Left ventricle myocardium inferior (tissue), 1 donor: ENCODE measurements at regions not wholly inside any gene's neighbourhood (a gene's known extent, or its start where the extent isn't known, plus 50 kb on each side); places are given as distances from the start of the nearest gene placed in this dataset.

Source experiments
- DNase-seq: peaks from one replicate; pipeline ENCODE4 v3.0.0-alpha.2; 2020
- H3K27ac ChIP-seq: fragments of 200-600 bp; replicated peaks from 2 replicates; pipeline ENCODE4 v1.8.0; 2021
- H3K27me3 ChIP-seq: fragments of 200-600 bp; 2 replicates; pipeline ENCODE4 v1.8.0; 2021; ENCODE audit warnings: low read depth
- H3K36me3 ChIP-seq: fragments of 200-600 bp; 2 replicates; pipeline ENCODE4 v1.8.0; 2021
- H3K4me1 ChIP-seq: fragments of 200-600 bp; 2 replicates; pipeline ENCODE4 v1.8.0; 2021
- H3K4me3 ChIP-seq: fragments of 200-600 bp; 2 replicates; pipeline ENCODE4 v1.8.0; 2021; ENCODE audit warnings: mild to moderate bottlenecking, moderate library complexity
- H3K9me3 ChIP-seq: fragments of 200-600 bp; replicated peaks from 2 replicates; pipeline ENCODE4 v1.8.0; 2021
- CTCF ChIP-seq: fragments of 200-600 bp; IDR thresholded peaks from 2 replicates; pipeline ENCODE4 v1.8.0; 2021; ENCODE audit warnings: antibody characterized with exemption, mild to moderate bottlenecking, borderline replicate concordance
- intact Hi-C: fragments of 100-400 bp; cut with micrococcal nuclease; formaldehyde crosslinking; loops from one replicate; pipeline ENCODE4 v1.11.0; 2022
- donor health status: DM: no; HTN: yes; CAD: no; lungs with severe emphysema.

DNA sequence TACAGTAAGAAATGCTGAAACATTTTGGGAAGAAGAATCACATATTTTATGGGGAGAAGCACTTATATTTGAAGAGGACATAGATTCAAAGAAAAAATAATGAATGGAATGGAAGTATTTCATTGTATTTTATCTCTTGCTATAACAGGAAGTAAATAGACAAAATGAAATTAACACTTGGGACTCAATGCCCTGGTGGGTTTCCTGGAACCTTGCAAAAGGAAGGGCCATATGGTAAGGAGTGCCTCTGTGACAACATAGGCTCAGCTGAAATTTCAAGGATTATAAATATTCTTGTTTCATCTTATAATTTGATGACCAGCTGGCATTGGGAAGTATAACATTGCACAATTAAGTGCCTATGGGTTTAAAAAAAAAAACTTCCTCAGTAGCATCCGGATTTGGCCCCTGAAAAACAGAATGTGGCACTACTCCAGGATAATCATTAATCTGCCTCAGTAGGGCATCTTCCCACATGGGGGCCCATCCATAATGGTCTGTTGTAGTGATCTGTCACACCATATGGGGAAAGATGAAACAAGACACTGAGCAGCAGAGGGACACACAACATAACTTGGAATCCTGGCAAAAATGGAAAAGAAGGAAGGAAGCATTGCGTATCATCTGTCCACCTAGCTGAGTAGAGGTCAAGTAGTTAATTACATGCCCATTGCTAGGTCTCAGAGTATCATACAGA lies 321.6 kb downstream of the NDFIP2 start:
- DNase-seq, result no peak
- Histone ChIP-seq H3K4me3 (no peak overlapping the region), H3K9me3 (no peaks in the 10 kb centered on the region), H3K27me3 (no peaks in the 10 kb centered on the region), H3K4me1 (peaks cover 16% of the 10 kb centered on the region), H3K36me3 (no peaks in the 10 kb centered on the region), H3K27ac (no peak overlapping the region)
- no peak for TF ChIP-seq CTCF
- intact Hi-C loops, result no loop called here

GRCh38 chr13:79799059-79799867 lies 318.3 kb downstream of the NDFIP2 start:
- H3K4me3 ChIP-seq, result no peak overlapping the region
- TF ChIP-seq CTCF, result no peak
- H3K4me1 ChIP-seq, result peaks cover 16% of the 10 kb centered on the region
- no peak overlapping the region for H3K27ac ChIP-seq
- no peaks in the 10 kb centered on the region for H3K36me3 ChIP-seq
- intact Hi-C loops, result no loop called here
- DNase-seq, result no peak
- H3K27me3 ChIP-seq, result no peaks in the 10 kb centered on the region
- H3K9me3 ChIP-seq, result no peaks in the 10 kb centered on the region

GRCh38 chr13:79796136-79796535 lies 315.2 kb downstream of the NDFIP2 start:
- H3K4me3 ChIP-seq, result no peak overlapping the region
- no peak for TF ChIP-seq CTCF
- peaks cover 16% of the 10 kb centered on the region for H3K4me1 ChIP-seq
- H3K27ac ChIP-seq, result no peak overlapping the region
- no peaks in the 10 kb centered on the region for H3K27me3 ChIP-seq
- H3K9me3 ChIP-seq, result no peaks in the 10 kb centered on the region
- intact Hi-C loops, result no loop called here
- no peak for DNase-seq
- H3K36me3 ChIP-seq, result no peaks in the 10 kb centered on the region

DNA sequence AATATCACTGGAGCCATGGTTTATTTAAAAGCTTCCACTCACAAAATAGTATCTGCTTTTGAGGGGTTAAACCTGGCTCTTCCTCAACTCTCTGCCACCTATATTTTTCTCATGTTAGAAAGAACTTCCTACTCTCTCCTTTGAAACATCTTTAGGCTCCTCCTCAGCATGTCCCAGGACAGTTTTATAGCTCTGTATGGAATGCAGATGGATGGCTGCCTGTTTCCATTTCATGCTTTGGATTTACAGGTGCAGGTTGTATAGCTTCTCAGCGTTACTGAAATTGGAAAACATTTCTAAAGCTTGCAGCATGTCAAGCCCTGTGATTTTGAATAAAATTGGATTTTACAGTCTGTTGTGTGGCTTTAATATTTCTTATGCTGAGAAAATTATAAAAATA lies 314.0 kb downstream of the NDFIP2 start:
- no peak for DNase-seq
- Histone ChIP-seq H3K4me3 (no peak overlapping the region), H3K27me3 (no peaks in the 10 kb centered on the region), H3K4me1 (peaks cover 15% of the 10 kb centered on the region), H3K27ac (no peak overlapping the region), H3K36me3 (no peaks in the 10 kb centered on the region), H3K9me3 (peaks cover 8% of the 10 kb centered on the region)
- intact Hi-C loops, result no loop called here
- no peak for TF ChIP-seq CTCF

GRCh38 chr13:79792716-79793115 lies 311.8 kb downstream of the NDFIP2 start:
- H3K4me1 ChIP-seq, result no peaks in the 10 kb centered on the region
- H3K27ac ChIP-seq, result no peak overlapping the region
- intact Hi-C loops, result no loop called here
- H3K9me3 ChIP-seq, result peaks cover 30% of the 10 kb centered on the region
- H3K4me3 ChIP-seq, result no peak overlapping the region
- no peaks in the 10 kb centered on the region for H3K27me3 ChIP-seq
- no peak for TF ChIP-seq CTCF
- no peak for DNase-seq
- H3K36me3 ChIP-seq, result peaks cover 3% of the 10 kb centered on the region
